HepG2 (cell line): ENCODE measurements at regions not wholly inside any gene's neighbourhood (a gene's known extent, or its start where the extent isn't known, plus 50 kb on each side); places are given as distances from the start of the nearest gene placed in this dataset.

ENCODE experiments used
- ATAC-seq: fragments of 200-7000 bp; cut with Tn5 transposase; 3 replicates; pipeline ENCODE4 v1.9.1; 2020; ENCODE audit warnings: mild to moderate bottlenecking, moderate library complexity
- BruUV-seq: library from RNA; stranded (reverse); fragments of 400-500 nt; replicated peaks from 2 replicates; lab custom pipeline; 2021; lab: Mats Ljungman, UMichigan
- CTCF ChIA-PET: fragments of 300-600 bp; formaldehyde crosslinking; extraction: SDS; loops from one replicate; lab custom pipeline; 2021; ENCODE audit warnings: low total read pairs, inconsistent platforms, low intra/inter-chr PET ratio; lab: Yijun Ruan, JAX
- POLR2A ChIA-PET: fragments of 350-600 bp; sonication (Branson Sonifier 250); formaldehyde crosslinking; loops from one replicate; lab custom pipeline; 2020; ENCODE audit warnings: antibody characterized with exemption, inconsistent platforms; lab: Yijun Ruan, JAX
- DNase-seq: peaks from one replicate; pipeline ENCODE4 v3.0.0-alpha.2; 2015; ENCODE audit warnings: low spot score
- FAIRE-seq: peaks from 3 replicates; lab custom pipeline; 2011; peaks lifted over from hg19 to GRCh38; lab: Jason Lieb, UNC
- H2AFZ ChIP-seq: one replicate; pipeline ENCODE4 v1.6.1; 2011; ENCODE audit warnings: low read length, inconsistent platforms
- H3K27ac ChIP-seq: fragments of 300-600 bp; 3 replicates; pipeline ENCODE4 v1.8.0; 2011; ENCODE audit warnings: mixed run types, mild to moderate bottlenecking, mixed read lengths, low read length, inconsistent platforms; ENCODE audit not compliant: insufficient read depth; ENCODE audit errors: extremely low read length
- H3K27me3 ChIP-seq, 2 experiments: fragments of 200-600 bp in 1 of 2; 2 replicates in 1 of 2; 3 replicates in 1 of 2; pipeline versions ENCODE4 v1.6.0 to v1.8.0; 2011; ENCODE audit warnings: low read length in 2 of 2, mild to moderate bottlenecking in 2 of 2, moderate library complexity in 2 of 2, inconsistent platforms in 1 of 2; ENCODE audit not compliant: insufficient read depth in 2 of 2, control insufficient read depth in 1 of 2
- H3K36me3 ChIP-seq, 2 experiments: fragments of 200-600 bp in 1 of 2; replicated peaks in 1 of 2; 2 replicates in 1 of 2; 3 replicates in 1 of 2; pipeline versions ENCODE4 v1.5.1 to v1.8.0; 2011; ENCODE audit warnings: low read length in 2 of 2, inconsistent platforms in 1 of 2; ENCODE audit not compliant: insufficient read depth in 2 of 2, control insufficient read depth in 1 of 2
- H3K4me1 ChIP-seq: 2 replicates; pipeline ENCODE4 v1.5.1; 2012; ENCODE audit warnings: low read length, inconsistent platforms; ENCODE audit not compliant: insufficient read depth
- H3K4me2 ChIP-seq: 2 replicates; pipeline ENCODE4 v1.6.0; 2011; ENCODE audit warnings: low read depth, low read length, inconsistent platforms
- H3K4me3 ChIP-seq, 3 experiments: fragments of 200-600 bp in 1 of 3; sonication (generic), shearing (Covaris generic) in 1 of 3; replicated peaks in 1 of 3; 2 replicates each; pipeline ENCODE4 v1.5.1; 2011 to 2016; ENCODE audit warnings: low read length in 3 of 3, inconsistent platforms in 2 of 3, low read depth in 2 of 3, mild to moderate bottlenecking in 2 of 3, control low read depth in 1 of 3, mixed read lengths in 1 of 3; ENCODE audit not compliant: insufficient read depth in 1 of 3
- H3K79me2 ChIP-seq: one replicate; pipeline ENCODE4 v1.6.1; 2011; ENCODE audit warnings: low read length, inconsistent platforms; ENCODE audit not compliant: insufficient read depth
- H3K9ac ChIP-seq: 2 replicates; pipeline ENCODE4 v1.6.0; 2011; ENCODE audit warnings: mild to moderate bottlenecking, low read depth, low read length, inconsistent platforms; ENCODE audit not compliant: insufficient read depth
- H3K9me3 ChIP-seq: 2 replicates; pipeline ENCODE4 v1.5.1; 2012; ENCODE audit warnings: mild to moderate bottlenecking, low read length
- H4K20me1 ChIP-seq: 2 replicates; pipeline ENCODE4 v1.6.0; 2011; ENCODE audit warnings: inconsistent platforms, mild to moderate bottlenecking, low read length, moderate library complexity; ENCODE audit not compliant: insufficient read depth
- ETV6 ChIP-seq: sonication (generic); formaldehyde crosslinking; conservative IDR thresholded peaks from 2 replicates; pipeline ENCODE4 v1.4.0; 2020; ENCODE audit warnings: missing genetic modification reagents
- HMG20A ChIP-seq: IDR thresholded peaks from 2 replicates; pipeline ENCODE4 v1.6.1; 2016; ENCODE audit warnings: borderline replicate concordance
- MAZ ChIP-seq, 2 experiments: sonication (generic) in 1 of 2; formaldehyde crosslinking in 1 of 2; IDR thresholded peaks; 2 replicates each; pipeline versions ENCODE4 v1.5.0 to v1.6.1; 2012 to 2020; ENCODE audit warnings: low read depth in 2 of 2, mild to moderate bottlenecking in 2 of 2, borderline replicate concordance in 1 of 2, improper control_type of control experiment in 1 of 2, low read length in 1 of 2, missing genetic modification reagents in 1 of 2, moderate library complexity in 1 of 2
- MTF2 ChIP-seq: sonication (generic); formaldehyde crosslinking; IDR thresholded peaks from 2 replicates; pipeline ENCODE4 v1.5.0; 2020; ENCODE audit warnings: missing genetic modification reagents, borderline replicate concordance
- ZNF333 ChIP-seq: sonication (generic); formaldehyde crosslinking; IDR thresholded peaks from 2 replicates; pipeline ENCODE4 v1.4.0; 2020; ENCODE audit warnings: mild to moderate bottlenecking, missing genetic modification reagents, borderline replicate concordance
- ZNF382 ChIP-seq: sonication (generic); formaldehyde crosslinking; IDR thresholded peaks from 2 replicates; pipeline ENCODE4 v1.5.0; 2020; ENCODE audit warnings: missing genetic modification reagents, mild to moderate bottlenecking, borderline replicate concordance
- ZNF496 ChIP-seq: sonication (generic); formaldehyde crosslinking; IDR thresholded peaks from 2 replicates; pipeline ENCODE4 v1.8.1; 2023; ENCODE audit warnings: mild to moderate bottlenecking, moderate library complexity, missing genetic modification reagents; ENCODE audit not compliant: insufficient replicate concordance
- ZNF510 ChIP-seq: sonication (generic); formaldehyde crosslinking; IDR thresholded peaks from 2 replicates; pipeline ENCODE4 v1.4.0; 2020; ENCODE audit warnings: low read depth, mild to moderate bottlenecking, missing genetic modification reagents
- ZNF546 ChIP-seq: sonication (generic); formaldehyde crosslinking; conservative IDR thresholded peaks from 2 replicates; pipeline ENCODE4 v1.8.1; 2023; ENCODE audit warnings: mild to moderate bottlenecking, missing genetic modification reagents
- ZNF746 ChIP-seq: sonication (generic); formaldehyde crosslinking; IDR thresholded peaks from 2 replicates; pipeline ENCODE4 v1.8.0; 2022; ENCODE audit warnings: mild to moderate bottlenecking, missing genetic modification reagents
- ZSCAN31 ChIP-seq: sonication (generic); formaldehyde crosslinking; IDR thresholded peaks from 2 replicates; pipeline ENCODE4 v1.5.0; 2020; ENCODE audit warnings: low read depth, mild to moderate bottlenecking, missing genetic modification reagents
- WGBS: methylation state at CpG from one replicate; pipeline ENCODE4 v1.1.6; 2017; ENCODE audit warnings: low lambda C conversion rate; 5-methylcytosine and 5-hydroxymethylcytosine counted together
- in situ Hi-C: cut with HindIII; loops from 2 replicates; pipeline ENCODE4 v1.10.0; 2017; ENCODE audit warnings: low pct_unique_long_range_greater_than_20kb; ENCODE audit not compliant: extremely low pct_ligation_motif_present
- intact Hi-C: fragments of 100-400 bp; cut with micrococcal nuclease; formaldehyde crosslinking; loops from one replicate; pipeline ENCODE4 v1.10.0; 2022; ENCODE audit not compliant: unreplicated experiment
- TF ChIP-seq, protein P1 (sequence below): sonication (generic); formaldehyde crosslinking; IDR thresholded peaks from 2 replicates; pipeline ENCODE4 v1.4.0; 2020; ENCODE audit warnings: mild to moderate bottlenecking, missing genetic modification reagents
- TF ChIP-seq, protein P2 (sequence below): sonication (generic); formaldehyde crosslinking; IDR thresholded peaks from 2 replicates; pipeline ENCODE4 v1.4.0; 2020; ENCODE audit warnings: missing genetic modification reagents, mild to moderate bottlenecking, borderline replicate concordance
- TF ChIP-seq, protein P3 (sequence below): sonication (generic); formaldehyde crosslinking; IDR thresholded peaks from 2 replicates; pipeline ENCODE4 v1.5.0; 2020; ENCODE audit warnings: missing genetic modification reagents

DNA sequence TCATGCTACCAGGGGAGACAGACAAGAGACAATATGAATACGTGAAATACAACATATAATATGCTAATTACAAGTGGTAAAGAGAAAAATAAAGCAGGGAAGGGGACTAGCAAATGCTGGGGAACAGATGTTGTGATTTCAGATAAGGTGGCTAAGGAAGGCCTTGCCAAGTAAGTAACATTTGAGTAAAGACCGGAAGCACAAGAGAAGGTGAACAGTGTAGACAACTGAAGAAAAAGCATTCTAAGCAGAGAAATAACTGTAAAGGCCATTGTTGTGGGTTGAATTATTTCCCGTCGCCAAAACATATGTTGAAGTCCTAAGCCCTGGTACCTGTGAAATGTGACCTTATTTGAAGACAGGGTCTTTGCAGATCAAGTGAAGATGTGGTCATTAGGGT is 63.7 kb upstream of the EED start (continued):
- TF ChIP-seq MAZ (IDR thresholded peaks at IDR 0.05; ENCODE audit: borderline replicate concordance, low read depth, low read length), result no peak
- no peak for TF ChIP-seq MAZ (CRISPR knock-in tag; IDR thresholded peaks at IDR 0.05; ENCODE audit: low read depth)

DNA sequence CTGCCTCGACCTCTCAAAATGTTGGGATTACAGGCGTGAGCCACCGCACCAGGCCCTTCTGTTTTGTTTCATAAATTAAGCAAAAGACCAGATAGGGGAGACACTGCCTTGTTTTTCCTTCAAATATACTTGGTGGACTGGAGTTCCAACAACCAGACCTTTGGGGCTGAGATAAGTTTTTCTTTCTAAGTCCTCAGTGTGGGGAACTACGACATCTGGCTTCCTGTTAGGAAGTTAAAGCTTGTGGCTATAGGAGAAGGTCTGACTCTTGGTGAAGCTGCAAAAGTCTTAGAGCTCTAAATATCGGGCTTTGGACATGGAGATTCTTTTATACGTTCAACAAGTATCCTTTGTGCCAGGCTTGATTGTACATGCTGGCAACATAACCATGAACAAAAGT is 64.1 kb upstream of the EED start:
- POLR2A ChIA-PET, result no interaction called here
- no peak overlapping the region for H3K27ac ChIP-seq
- peaks cover 37% of the 10 kb centered on the region for H3K4me1 ChIP-seq
- H3K79me2 ChIP-seq, result no peaks in the 10 kb centered on the region
- CTCF ChIA-PET, result no interaction called here
- H3K9me3 ChIP-seq, result no peaks in the 10 kb centered on the region
- no peak overlapping the region for H3K4me3 ChIP-seq
- no peak for ATAC-seq
- peaks cover 0 to 11% of the 10 kb centered on the region in 2 experiments; a peak in 2 of 5 replicates for H3K27me3 ChIP-seq
- no peak overlapping the region for H3K4me2 ChIP-seq
- in situ Hi-C loops (no loop called here), intact Hi-C loops (no loop called here)
- H4K20me1 ChIP-seq, result no peaks in the 10 kb centered on the region
- 83% methylated on average over 6 of the region's 6 CpGs for WGBS
- H3K9ac ChIP-seq, result no peak overlapping the region
- no TSS peak for BruUV-seq
- H3K36me3 ChIP-seq, result no peaks in the 10 kb centered on the region
- no peak overlapping the region for H2AFZ ChIP-seq
- FAIRE-seq, result no peak
- no peak for DNase-seq
- TF ChIP-seq ZNF510 (CRISPR knock-in tag) (no peak), ZNF496 (CRISPR knock-in tag) (no peak), MTF2 (CRISPR knock-in tag) (no peak), ZNF546 (no peak), ZSCAN31 (CRISPR knock-in tag) (no peak), HMG20A (CRISPR knock-in tag) (no peak), ZNF746 (CRISPR knock-in tag) (no peak), ZNF333 (CRISPR knock-in tag) (no peak), ETV6 (no peak), ZNF382 (CRISPR knock-in tag) (no peak)
- TF ChIP-seq, protein P1, sequence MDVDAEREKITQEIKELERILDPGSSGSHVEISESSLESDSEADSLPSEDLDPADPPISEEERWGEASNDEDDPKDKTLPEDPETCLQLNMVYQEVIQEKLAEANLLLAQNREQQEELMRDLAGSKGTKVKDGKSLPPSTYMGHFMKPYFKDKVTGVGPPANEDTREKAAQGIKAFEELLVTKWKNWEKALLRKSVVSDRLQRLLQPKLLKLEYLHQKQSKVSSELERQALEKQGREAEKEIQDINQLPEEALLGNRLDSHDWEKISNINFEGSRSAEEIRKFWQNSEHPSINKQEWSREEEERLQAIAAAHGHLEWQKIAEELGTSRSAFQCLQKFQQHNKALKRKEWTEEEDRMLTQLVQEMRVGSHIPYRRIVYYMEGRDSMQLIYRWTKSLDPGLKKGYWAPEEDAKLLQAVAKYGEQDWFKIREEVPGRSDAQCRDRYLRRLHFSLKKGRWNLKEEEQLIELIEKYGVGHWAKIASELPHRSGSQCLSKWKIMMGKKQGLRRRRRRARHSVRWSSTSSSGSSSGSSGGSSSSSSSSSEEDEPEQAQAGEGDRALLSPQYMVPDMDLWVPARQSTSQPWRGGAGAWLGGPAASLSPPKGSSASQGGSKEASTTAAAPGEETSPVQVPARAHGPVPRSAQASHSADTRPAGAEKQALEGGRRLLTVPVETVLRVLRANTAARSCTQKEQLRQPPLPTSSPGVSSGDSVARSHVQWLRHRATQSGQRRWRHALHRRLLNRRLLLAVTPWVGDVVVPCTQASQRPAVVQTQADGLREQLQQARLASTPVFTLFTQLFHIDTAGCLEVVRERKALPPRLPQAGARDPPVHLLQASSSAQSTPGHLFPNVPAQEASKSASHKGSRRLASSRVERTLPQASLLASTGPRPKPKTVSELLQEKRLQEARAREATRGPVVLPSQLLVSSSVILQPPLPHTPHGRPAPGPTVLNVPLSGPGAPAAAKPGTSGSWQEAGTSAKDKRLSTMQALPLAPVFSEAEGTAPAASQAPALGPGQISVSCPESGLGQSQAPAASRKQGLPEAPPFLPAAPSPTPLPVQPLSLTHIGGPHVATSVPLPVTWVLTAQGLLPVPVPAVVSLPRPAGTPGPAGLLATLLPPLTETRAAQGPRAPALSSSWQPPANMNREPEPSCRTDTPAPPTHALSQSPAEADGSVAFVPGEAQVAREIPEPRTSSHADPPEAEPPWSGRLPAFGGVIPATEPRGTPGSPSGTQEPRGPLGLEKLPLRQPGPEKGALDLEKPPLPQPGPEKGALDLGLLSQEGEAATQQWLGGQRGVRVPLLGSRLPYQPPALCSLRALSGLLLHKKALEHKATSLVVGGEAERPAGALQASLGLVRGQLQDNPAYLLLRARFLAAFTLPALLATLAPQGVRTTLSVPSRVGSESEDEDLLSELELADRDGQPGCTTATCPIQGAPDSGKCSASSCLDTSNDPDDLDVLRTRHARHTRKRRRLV (CRISPR knock-in tag), result no peak
- TF ChIP-seq, protein P2, sequence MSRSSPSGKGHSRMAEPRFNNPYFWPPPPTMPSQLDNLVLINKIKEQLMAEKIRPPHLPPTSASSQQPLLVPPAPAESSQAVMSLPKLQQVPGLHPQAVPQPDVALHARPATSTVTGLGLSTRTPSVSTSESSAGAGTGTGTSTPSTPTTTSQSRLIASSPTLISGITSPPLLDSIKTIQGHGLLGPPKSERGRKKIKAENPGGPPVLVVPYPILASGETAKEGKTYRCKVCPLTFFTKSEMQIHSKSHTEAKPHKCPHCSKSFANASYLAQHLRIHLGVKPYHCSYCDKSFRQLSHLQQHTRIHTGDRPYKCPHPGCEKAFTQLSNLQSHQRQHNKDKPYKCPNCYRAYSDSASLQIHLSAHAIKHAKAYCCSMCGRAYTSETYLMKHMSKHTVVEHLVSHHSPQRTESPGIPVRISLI (CRISPR knock-in tag), result no peak
- TF ChIP-seq, protein P3, sequence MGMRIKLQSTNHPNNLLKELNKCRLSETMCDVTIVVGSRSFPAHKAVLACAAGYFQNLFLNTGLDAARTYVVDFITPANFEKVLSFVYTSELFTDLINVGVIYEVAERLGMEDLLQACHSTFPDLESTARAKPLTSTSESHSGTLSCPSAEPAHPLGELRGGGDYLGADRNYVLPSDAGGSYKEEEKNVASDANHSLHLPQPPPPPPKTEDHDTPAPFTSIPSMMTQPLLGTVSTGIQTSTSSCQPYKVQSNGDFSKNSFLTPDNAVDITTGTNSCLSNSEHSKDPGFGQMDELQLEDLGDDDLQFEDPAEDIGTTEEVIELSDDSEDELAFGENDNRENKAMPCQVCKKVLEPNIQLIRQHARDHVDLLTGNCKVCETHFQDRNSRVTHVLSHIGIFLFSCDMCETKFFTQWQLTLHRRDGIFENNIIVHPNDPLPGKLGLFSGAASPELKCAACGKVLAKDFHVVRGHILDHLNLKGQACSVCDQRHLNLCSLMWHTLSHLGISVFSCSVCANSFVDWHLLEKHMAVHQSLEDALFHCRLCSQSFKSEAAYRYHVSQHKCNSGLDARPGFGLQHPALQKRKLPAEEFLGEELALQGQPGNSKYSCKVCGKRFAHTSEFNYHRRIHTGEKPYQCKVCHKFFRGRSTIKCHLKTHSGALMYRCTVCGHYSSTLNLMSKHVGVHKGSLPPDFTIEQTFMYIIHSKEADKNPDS (CRISPR knock-in tag), result no peak
